Hepatocyte (in vitro differentiated cells): ENCODE measurements at regions not wholly inside any gene's neighbourhood (a gene's known extent, or its start where the extent isn't known, plus 50 kb on each side); places are given as distances from the start of the nearest gene placed in this dataset.

Source experiments
- DNase-seq: peaks from one replicate; pipeline ENCODE4 v3.0.0-alpha.2; 2016; ENCODE audit warnings: low spot score
- H2AFZ ChIP-seq: fragments of 200-600 bp; sonication (generic); 2 replicates; pipeline ENCODE4 v1.6.0; 2016; ENCODE audit warnings: antibody characterized with exemption, mild to moderate bottlenecking
- H3K27ac ChIP-seq: fragments of 200-600 bp; sonication (generic); 2 replicates; pipeline ENCODE4 v1.5.1; 2016; ENCODE audit warnings: mild to moderate bottlenecking
- H3K27me3 ChIP-seq: fragments of 200-600 bp; sonication (generic); 2 replicates; pipeline ENCODE4 v1.6.1; 2016
- H3K36me3 ChIP-seq: fragments of 200-600 bp; sonication (generic); replicated peaks from 2 replicates; pipeline ENCODE4 v1.5.1; 2016; ENCODE audit warnings: low read depth; ENCODE audit not compliant: insufficient read depth
- H3K4me1 ChIP-seq: fragments of 200-600 bp; sonication (generic); 2 replicates; pipeline ENCODE4 v1.5.1; 2016; ENCODE audit warnings: mild to moderate bottlenecking, moderate library complexity; ENCODE audit not compliant: insufficient read depth
- H3K4me2 ChIP-seq: fragments of 200-600 bp; sonication (generic); 2 replicates; pipeline ENCODE4 v1.6.0; 2016
- H3K4me3 ChIP-seq: fragments of 200-600 bp; sonication (generic); 2 replicates; pipeline ENCODE4 v1.5.1; 2016; ENCODE audit warnings: mild to moderate bottlenecking
- H3K79me2 ChIP-seq: fragments of 200-600 bp; sonication (generic); 2 replicates; pipeline ENCODE4 v1.6.0; 2017; ENCODE audit warnings: mild to moderate bottlenecking
- H3K9me2 ChIP-seq: fragments of 200-600 bp; sonication (generic); replicated peaks from 2 replicates; pipeline ENCODE4 v1.6.0; 2017; ENCODE audit warnings: mild to moderate bottlenecking; ENCODE audit not compliant: insufficient read depth
- H3K9me3 ChIP-seq: fragments of 200-600 bp; sonication (generic); 2 replicates; pipeline ENCODE4 v1.5.1; 2016; ENCODE audit warnings: low read depth, mild to moderate bottlenecking
- H4K20me1 ChIP-seq: fragments of 200-600 bp; sonication (generic); 2 replicates; pipeline ENCODE4 v1.6.0; 2016; ENCODE audit warnings: mild to moderate bottlenecking; ENCODE audit not compliant: insufficient read depth, poor library complexity, severe bottlenecking
- CTCF ChIP-seq: fragments of 200-600 bp; sonication (generic); IDR thresholded peaks from 2 replicates; pipeline ENCODE4 v1.5.1; 2016; ENCODE audit warnings: antibody characterized with exemption, mild to moderate bottlenecking; ENCODE audit not compliant: poor library complexity
- EZH2 ChIP-seq: fragments of 200-600 bp; sonication (generic); IDR thresholded peaks from 2 replicates; pipeline ENCODE4 v1.6.1; 2016; ENCODE audit warnings: antibody characterized with exemption, mild to moderate bottlenecking, borderline replicate concordance
- EZH2phosphoT487 ChIP-seq: fragments of 200-600 bp; sonication (generic); IDR thresholded peaks from one replicate; pipeline ENCODE4 v1.6.1; 2018; ENCODE audit warnings: antibody characterized with exemption, mild to moderate bottlenecking, low read depth, moderate library complexity; ENCODE audit not compliant: unreplicated experiment, severe bottlenecking
- WGBS: methylation state at CpG from one replicate; pipeline ENCODE4 v1.1.6; 2016; ENCODE audit warnings: low lambda C conversion rate; ENCODE audit errors: missing lambda C conversion rate; 5-methylcytosine and 5-hydroxymethylcytosine counted together

- Histone ChIP-seq H3K79me2 (no peaks in the 10 kb centered on the region), H3K4me1 (no peaks in the 10 kb centered on the region), H3K27me3 (no peaks in the 10 kb centered on the region), H3K4me3 (no peak overlapping the region), H4K20me1 (no peaks in the 10 kb centered on the region), H3K27ac (no peak overlapping the region), H3K9me3 (no peaks in the 10 kb centered on the region), H2AFZ (no peak overlapping the region), H3K9me2 (no peaks in the 10 kb centered on the region), H3K36me3 (no peaks in the 10 kb centered on the region), H3K4me2 (no peak overlapping the region)
- WGBS: 85% methylated on average over 4 of the region's 4 CpGs
- TF ChIP-seq EZH2 (no peak), CTCF (no peak), EZH2phosphoT487 (no peak)
- DNase-seq: no peak
Observed at GRCh38 chr18:51266773-51267172, 69.3 kb upstream of the MEX3C start.

GRCh38 chr18:51273437-51273836 lies 76.0 kb upstream of the MEX3C start:
- H3K36me3 ChIP-seq: no peaks in the 10 kb centered on the region
- peak; percentile 28 for DNase-seq
- no peaks in the 10 kb centered on the region for H3K9me3 ChIP-seq
- no peaks in the 10 kb centered on the region for H4K20me1 ChIP-seq
- no peak overlapping the region for H3K27ac ChIP-seq
- no peak for TF ChIP-seq EZH2
- TF ChIP-seq EZH2phosphoT487: no peak
- no peak for TF ChIP-seq CTCF
- H3K4me2 ChIP-seq: no peak overlapping the region
- H3K79me2 ChIP-seq: no peaks in the 10 kb centered on the region
- peaks cover 4% of the 10 kb centered on the region for H3K4me1 ChIP-seq
- H3K4me3 ChIP-seq: no peak overlapping the region
- H2AFZ ChIP-seq: no peak overlapping the region
- no peaks in the 10 kb centered on the region for H3K9me2 ChIP-seq
- H3K27me3 ChIP-seq: no peaks in the 10 kb centered on the region

- peak overlapping the region; percentile 21 for H3K4me2 ChIP-seq
- peak; percentile 44 for DNase-seq
Observed at GRCh38 chr18:51275712-51276476, 78.4 kb upstream of the MEX3C start.

More at GRCh38 chr18:51275712-51276476, 78.4 kb upstream of the MEX3C start:
- TF ChIP-seq EZH2phosphoT487: no peak
- TF ChIP-seq EZH2: no peak
- TF ChIP-seq CTCF: no peak
- WGBS: 59% methylated on average over 6 of the region's 6 CpGs
- H3K27ac ChIP-seq: no peak overlapping the region
- no peaks in the 10 kb centered on the region for H3K9me3 ChIP-seq
- H3K27me3 ChIP-seq: no peaks in the 10 kb centered on the region
- H3K9me2 ChIP-seq: no peaks in the 10 kb centered on the region
- peaks cover 11% of the 10 kb centered on the region for H3K4me1 ChIP-seq
- no peaks in the 10 kb centered on the region for H4K20me1 ChIP-seq
- H2AFZ ChIP-seq: no peak overlapping the region
- no peaks in the 10 kb centered on the region for H3K36me3 ChIP-seq
- H3K79me2 ChIP-seq: no peaks in the 10 kb centered on the region
- no peak overlapping the region for H3K4me3 ChIP-seq
